Right renal cortex interstitium (tissue), 3 donors: ENCODE measurements at regions not wholly inside any gene's neighbourhood (a gene's known extent, or its start where the extent isn't known, plus 50 kb on each side); places are given as distances from the start of the nearest gene placed in this dataset.

Experiments
- DNase-seq, 3 donors: peaks; one replicate each; pipeline ENCODE4 v3.0.0-alpha.2; 2013; ENCODE audit warnings: low read depth in 3 of 3, low spot score in 2 of 3

- DNase-seq = no peak
Observed at GRCh38 chr9:89805571-89806292, 200.9 kb downstream of the GADD45G start.

DNA sequence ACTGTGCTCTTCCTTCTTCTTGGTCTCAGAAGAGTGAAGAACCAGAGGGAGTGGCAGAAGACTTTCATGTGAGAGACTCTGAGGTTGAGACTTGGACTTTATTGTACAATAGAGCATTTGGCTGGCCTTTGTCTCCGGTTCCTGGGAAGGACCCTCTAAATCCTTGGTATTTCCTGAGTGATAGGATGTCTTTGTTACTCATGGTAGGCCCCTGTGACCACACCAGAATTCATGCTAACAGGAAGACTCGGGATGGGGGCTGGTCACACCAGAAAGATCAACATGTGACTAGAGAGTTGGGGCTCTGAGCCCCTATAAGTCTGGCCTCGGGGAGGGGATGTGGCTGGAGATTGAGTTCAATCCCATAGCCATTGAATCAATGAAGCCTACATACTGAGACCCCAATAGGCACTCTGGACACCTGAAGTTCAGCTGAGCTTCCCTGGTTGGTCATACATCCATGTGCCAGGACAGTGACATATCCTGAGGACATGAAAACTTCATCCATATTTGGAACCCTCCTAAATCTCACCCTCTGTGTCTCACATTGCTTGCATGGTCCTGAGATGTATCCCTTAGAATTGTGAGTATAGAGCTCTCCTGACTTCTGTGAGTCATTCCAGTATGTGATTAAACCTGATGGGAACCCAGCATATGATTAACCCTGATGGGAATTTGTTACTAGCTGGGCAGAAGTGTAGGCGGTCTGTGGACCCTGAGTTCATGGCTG is 201.7 kb downstream of the GADD45G start:
- DNase-seq = no peak

DNA sequence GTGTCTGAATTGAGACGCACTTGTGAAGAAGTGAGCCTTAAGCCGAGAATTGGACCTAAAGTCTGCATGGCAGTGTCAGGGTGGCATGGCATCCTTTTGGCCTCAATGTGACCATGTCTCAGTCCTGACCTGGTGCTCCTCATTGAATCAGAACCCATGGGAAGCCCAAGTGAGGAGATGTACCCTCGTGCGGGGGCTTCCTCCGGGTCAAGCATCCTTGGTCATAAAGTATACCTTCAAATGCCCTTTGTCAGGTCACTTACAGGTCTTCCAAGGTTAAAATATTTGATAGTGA is 202.2 kb downstream of the GADD45G start:
- DNase-seq = no peak

GRCh38 chr9:89807682-89808075 is 202.9 kb downstream of the GADD45G start:
- DNase-seq = no peak

GRCh38 chr9:89808076-89808755 is 203.4 kb downstream of the GADD45G start:
- peak in 2 of 3 donors; percentile 45 to 67 for DNase-seq

- DNase-seq = no peak
Observed at GRCh38 chr9:89808756-89809181, 204.0 kb downstream of the GADD45G start.

- DNase-seq = no peak
Observed at GRCh38 chr9:89810431-89810830, 205.6 kb downstream of the GADD45G start.

GRCh38 chr9:89811356-89811755 is 206.5 kb downstream of the GADD45G start:
- no peak for DNase-seq

DNA sequence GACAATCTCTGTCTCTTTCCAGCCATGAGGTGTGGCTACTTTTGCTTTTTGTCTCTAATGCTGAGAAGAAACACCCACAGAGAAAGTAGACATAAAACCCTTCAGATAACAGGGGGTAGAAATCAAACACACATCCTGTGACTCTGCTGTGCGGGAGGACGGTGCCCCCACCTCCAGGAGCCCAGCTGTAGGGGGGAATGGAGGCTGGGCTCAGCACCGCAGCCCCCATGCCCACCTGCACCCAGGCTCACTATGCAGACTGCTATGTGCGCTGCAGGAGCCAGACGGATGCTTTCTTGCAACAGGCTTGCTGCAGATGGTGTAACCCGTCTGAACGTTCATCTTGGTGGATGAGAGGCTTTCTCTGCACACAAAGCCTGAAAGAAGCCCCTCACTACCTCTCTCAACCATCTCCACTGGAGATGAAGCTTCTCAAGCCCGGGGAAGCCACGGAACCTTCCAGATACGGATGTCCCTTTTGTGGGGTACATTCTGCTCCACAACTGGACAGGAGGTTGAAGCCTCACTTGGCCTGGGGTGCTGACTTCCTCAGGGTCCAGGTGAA is 207.2 kb downstream of the GADD45G start:
- no peak for DNase-seq

- DNase-seq = no peak
Observed at GRCh38 chr9:89812556-89813181, 207.9 kb downstream of the GADD45G start.

DNA sequence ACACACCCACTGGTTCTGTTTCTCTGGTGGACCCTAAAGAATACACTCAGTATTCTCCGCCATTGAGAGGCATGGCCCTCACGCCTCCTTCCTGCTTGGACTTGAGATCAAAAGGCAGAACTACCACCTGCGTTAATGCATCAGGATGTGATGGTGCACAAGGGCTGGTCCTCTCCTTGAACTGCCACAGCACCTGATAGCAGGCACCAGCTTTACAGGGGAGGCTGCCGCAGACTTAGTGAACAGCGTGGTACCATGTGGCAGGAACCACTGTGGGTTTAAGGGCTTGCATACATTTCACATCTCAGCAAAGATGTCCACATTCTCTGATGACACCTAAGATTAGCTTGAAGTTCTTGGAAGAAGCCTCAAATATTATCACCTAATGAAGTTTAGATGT is 208.7 kb downstream of the GADD45G start:
- DNase-seq = no peak

GRCh38 chr9:89814340-89815040 is 209.7 kb downstream of the GADD45G start:
- no peak for DNase-seq

DNA sequence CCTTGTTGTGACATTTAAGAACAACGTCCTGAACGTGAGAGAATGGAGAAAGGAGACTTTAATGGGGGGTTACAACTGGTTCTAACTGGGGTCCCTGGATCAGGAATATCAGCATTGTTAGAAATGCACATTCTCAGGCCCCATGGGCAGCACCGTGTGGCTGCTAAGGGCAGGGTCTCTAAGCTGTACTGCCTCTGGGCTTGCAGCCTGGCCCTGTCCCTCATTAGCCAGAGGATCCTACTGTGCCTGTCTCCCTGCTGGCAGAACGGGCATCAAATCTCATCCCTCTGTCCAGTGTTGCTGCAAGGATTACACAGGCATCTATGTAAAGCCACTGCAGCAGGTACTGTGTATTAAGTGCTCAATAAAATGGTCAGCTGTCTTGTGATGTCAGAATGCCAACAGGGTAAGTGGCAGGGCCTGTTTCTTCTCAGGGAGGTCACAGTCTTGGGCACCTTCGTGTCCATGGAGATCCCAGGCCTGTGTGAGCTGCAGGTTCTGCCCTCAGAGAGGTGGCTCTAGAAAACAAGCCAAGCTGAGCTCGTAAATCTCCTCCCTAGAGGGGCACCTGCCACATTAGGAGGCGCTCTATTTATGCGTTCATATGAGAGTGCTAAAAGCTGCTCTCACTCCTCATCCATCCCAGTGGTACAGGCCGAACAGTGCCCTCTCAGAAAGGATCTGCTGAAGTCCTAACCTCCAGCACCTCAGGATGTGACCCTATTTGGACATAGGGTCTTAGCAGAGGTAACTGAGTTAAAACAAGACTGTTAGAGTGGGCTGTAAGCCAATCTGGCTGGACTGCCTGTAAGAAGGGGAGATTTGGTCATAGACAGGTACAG is 210.5 kb downstream of the GADD45G start:
- DNase-seq = no peak

DNA sequence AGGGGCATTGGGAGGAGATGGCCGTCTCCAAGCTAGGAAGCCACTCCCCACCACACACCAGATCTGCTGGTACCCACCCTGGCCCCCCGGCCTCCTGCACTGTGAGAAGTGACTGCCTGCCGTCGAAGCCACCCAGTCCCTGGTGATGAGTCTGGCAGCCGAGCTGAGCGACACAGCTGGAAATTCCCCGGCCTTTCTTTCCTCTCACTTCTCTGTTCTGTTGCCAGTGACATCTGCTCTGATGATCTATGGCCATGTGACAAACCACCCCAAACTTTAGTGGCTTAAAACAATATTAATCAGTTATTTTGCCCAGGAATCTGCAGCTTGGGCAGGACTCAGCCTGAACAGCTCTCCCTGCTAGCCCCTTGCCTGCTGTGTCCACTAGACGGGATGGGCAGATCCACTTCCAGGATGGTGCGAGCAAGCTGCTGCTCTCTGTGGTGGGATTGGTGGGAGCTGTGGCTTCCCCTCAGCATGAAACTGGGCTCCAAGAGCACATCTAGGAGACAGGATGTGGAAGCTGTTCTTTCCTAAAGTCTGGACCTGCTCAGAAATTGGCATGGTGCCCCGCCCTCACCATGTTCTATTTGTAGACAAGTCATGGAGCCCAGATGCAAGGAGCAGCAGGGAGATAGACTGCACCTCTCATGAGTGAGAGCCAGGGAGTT is 211.2 kb downstream of the GADD45G start:
- no peak for DNase-seq

DNA sequence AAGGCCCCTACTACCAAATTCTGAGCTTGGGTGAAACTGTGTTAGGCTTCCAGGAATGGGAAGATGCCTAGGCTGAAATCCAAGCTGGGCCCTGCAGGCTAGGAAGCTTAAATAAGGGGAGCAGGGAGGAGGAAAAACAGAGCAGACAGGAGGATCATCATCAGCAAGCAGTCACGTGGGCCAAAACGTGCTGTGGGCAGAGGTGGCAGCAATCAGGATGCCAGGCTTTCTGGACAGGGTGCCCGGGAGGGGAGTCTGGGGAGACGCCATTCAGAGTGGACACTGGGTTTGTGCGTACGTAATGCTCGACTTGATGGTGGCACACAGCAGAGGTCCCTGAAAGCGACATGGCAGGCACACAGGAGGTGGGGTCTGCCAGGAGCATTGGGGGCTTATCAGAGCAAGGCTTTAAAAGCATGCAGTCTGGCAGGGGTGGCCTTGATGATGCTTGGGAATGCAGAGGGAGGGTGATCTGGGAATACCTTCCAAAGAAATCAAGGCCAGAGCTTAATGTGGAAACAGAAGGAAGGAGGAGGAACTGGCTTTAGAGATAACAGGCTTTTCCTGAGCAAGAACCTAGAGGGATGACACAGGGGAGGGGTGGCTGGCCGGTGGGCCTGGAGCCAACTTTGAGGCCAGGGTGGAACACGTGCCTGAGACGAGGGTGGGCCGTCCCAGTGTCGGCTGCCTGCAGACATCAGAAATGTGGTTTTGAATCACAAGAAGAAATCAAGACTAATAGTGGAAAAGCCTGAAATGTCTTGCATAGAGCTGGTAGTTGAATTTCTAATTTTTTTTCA is 212.5 kb downstream of the GADD45G start:
- no peak for DNase-seq

DNA sequence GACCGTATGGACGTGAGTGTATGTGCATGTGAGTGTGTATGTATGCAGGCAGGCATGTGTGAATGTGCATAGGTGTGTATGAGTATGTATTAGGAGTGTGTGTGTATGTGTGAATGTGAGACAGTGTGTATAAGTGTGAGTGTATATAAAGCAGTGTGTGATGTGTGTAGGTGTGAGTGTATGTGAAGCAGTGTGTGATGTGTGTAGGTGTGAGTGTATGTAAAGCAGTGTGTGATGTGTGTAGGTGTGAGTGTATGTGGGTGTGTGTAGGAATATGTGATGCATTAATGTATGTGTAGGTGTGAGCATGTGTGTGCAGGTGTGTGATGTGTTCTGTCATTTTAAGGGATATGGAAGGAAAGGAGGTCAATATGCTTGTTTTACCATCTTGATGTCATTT is 215.5 kb downstream of the GADD45G start:
- no peak for DNase-seq

DNA sequence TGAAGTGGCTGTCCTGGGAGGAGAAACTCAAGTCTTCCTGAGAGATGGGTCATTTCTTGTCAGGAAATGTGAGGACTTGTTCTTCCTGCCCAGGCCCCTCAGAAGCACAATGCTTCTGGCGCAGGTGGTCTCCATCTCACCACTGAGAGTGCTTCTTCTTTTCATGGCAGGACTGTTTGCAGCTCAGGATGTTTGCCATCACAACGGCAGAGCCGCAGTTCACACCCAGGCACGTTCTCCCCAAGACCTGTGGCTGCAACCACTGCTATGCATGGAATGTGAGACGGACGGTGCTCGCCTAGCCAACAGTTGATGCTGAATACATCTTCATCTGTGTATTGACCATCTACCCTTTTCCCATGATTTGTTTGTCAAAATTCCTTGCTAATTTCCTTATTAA is 216.3 kb downstream of the GADD45G start:
- no peak for DNase-seq

GRCh38 chr9:89822996-89823395 is 218.2 kb downstream of the GADD45G start:
- no peak for DNase-seq
